ENCODE measurements at regions not wholly inside any gene's neighbourhood (a gene's known extent, or its start where the extent isn't known, plus 50 kb on each side); places are given as distances from the start of the nearest gene placed in this dataset.

GRCh38 chr11:80846979-80847378 is 1406.1 kb upstream of the TENM4 start:
- no peaks in the 10 kb centered on the region for H3K36me3 ChIP-seq (ENCODE audit: control insufficient read depth, low read depth, low read length)
- no peaks in the 10 kb centered on the region for H3K27me3 ChIP-seq (ENCODE audit: control insufficient read depth, insufficient read depth, low read length)
- H3K9ac ChIP-seq (ENCODE audit: low read length), result no peak overlapping the region
- no peak overlapping the region for H3K4me3 ChIP-seq (ENCODE audit: low read length)
- no peaks in the 10 kb centered on the region for H3K9me3 ChIP-seq (ENCODE audit: control insufficient read depth, low read depth, low read length)
- H3K27ac ChIP-seq (ENCODE audit: low read length), result no peak overlapping the region
- no peaks in the 10 kb centered on the region for H3K4me1 ChIP-seq (ENCODE audit: control insufficient read depth, low read depth, low read length)

DNA sequence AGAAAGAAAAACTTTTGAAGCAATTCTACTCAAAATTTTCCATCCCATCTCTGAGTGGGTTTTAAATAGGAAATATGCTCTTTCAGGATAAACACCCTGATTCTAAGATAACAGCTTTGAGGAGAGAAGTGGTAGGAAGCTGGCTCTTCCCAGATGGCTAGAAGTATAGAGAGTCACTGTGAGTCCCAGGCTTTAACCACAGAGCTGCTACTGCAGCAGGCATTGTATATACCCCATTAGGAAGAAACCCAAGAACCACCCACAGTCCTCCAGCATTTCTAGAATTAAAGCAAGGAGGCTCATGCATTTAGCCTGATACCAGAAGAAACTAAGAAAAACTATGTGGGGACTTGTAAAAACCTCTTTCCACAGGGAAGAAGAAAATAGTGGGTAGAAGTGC is 1405.6 kb upstream of the TENM4 start:
- Histone ChIP-seq H3K36me3 (ENCODE audit: control insufficient read depth, low read depth, low read length) (no peaks in the 10 kb centered on the region), H3K9me3 (ENCODE audit: control insufficient read depth, low read depth, low read length) (no peaks in the 10 kb centered on the region), H3K9ac (ENCODE audit: low read length) (no peak overlapping the region)

GRCh38 chr11:80844110-80844819 is 1403.4 kb upstream of the TENM4 start:
- Histone ChIP-seq H3K9ac (ENCODE audit: low read length) (no peak overlapping the region), H3K27ac (ENCODE audit: low read length) (no peak overlapping the region), H3K4me3 (ENCODE audit: low read length) (no peak overlapping the region), H3K27me3 (ENCODE audit: control insufficient read depth, insufficient read depth, low read length) (no peaks in the 10 kb centered on the region), H3K4me1 (ENCODE audit: control insufficient read depth, low read depth, low read length) (no peaks in the 10 kb centered on the region), H3K9me3 (ENCODE audit: control insufficient read depth, low read depth, low read length) (no peaks in the 10 kb centered on the region), H3K36me3 (ENCODE audit: control insufficient read depth, low read depth, low read length) (no peaks in the 10 kb centered on the region)

More for the DNA sequence above, 1405.6 kb upstream of the TENM4 start:
- Histone ChIP-seq H3K4me3 (ENCODE audit: low read length) (no peak overlapping the region), H3K27ac (ENCODE audit: low read length) (no peak overlapping the region), H3K27me3 (ENCODE audit: control insufficient read depth, insufficient read depth, low read length) (no peaks in the 10 kb centered on the region), H3K4me1 (ENCODE audit: control insufficient read depth, low read depth, low read length) (no peaks in the 10 kb centered on the region)

GRCh38 chr11:80843266-80843974 is 1402.6 kb upstream of the TENM4 start:
- no peak overlapping the region for H3K27ac ChIP-seq (ENCODE audit: low read length)
- H3K4me3 ChIP-seq (ENCODE audit: low read length), result no peak overlapping the region
- H3K9me3 ChIP-seq (ENCODE audit: control insufficient read depth, low read depth, low read length), result no peaks in the 10 kb centered on the region
- no peaks in the 10 kb centered on the region for H3K4me1 ChIP-seq (ENCODE audit: control insufficient read depth, low read depth, low read length)
- no peak overlapping the region for H3K9ac ChIP-seq (ENCODE audit: low read length)
- H3K36me3 ChIP-seq (ENCODE audit: control insufficient read depth, low read depth, low read length), result no peaks in the 10 kb centered on the region
- H3K27me3 ChIP-seq (ENCODE audit: control insufficient read depth, insufficient read depth, low read length), result no peaks in the 10 kb centered on the region

GRCh38 chr11:80842246-80842645 is 1401.4 kb upstream of the TENM4 start:
- Histone ChIP-seq H3K4me1 (ENCODE audit: control insufficient read depth, low read depth, low read length) (no peaks in the 10 kb centered on the region), H3K27ac (ENCODE audit: low read length) (no peak overlapping the region), H3K4me3 (ENCODE audit: low read length) (no peak overlapping the region), H3K36me3 (ENCODE audit: control insufficient read depth, low read depth, low read length) (no peaks in the 10 kb centered on the region), H3K9me3 (ENCODE audit: control insufficient read depth, low read depth, low read length) (no peaks in the 10 kb centered on the region), H3K27me3 (ENCODE audit: control insufficient read depth, insufficient read depth, low read length) (no peaks in the 10 kb centered on the region), H3K9ac (ENCODE audit: low read length) (no peak overlapping the region)

DNA sequence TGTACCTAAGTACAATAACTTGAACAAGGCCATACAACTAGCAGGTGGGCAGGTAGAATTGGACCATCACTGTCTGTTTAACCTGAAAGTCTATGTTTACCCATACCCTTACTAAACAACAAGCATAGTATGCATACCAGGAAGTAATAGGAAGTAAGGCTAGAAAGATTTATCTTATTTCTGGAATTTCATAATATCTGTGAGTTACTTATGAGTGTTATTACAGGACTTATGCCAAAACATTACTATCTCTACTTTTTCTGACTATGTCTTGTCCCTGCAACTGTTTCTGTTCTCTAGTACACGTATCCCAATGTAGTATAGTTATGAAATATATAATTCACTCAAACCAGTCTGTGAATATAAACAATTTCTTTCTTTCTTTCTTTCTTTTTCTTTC is 1400.8 kb upstream of the TENM4 start:
- Histone ChIP-seq H3K9me3 (ENCODE audit: control insufficient read depth, low read depth, low read length) (no peaks in the 10 kb centered on the region), H3K4me1 (ENCODE audit: control insufficient read depth, low read depth, low read length) (no peaks in the 10 kb centered on the region), H3K27ac (ENCODE audit: low read length) (no peak overlapping the region), H3K36me3 (ENCODE audit: control insufficient read depth, low read depth, low read length) (no peaks in the 10 kb centered on the region), H3K9ac (ENCODE audit: low read length) (no peak overlapping the region), H3K4me3 (ENCODE audit: low read length) (no peak overlapping the region), H3K27me3 (ENCODE audit: control insufficient read depth, insufficient read depth, low read length) (no peaks in the 10 kb centered on the region)

GRCh38 chr11:80838153-80838552 is 1397.3 kb upstream of the TENM4 start:
- Histone ChIP-seq H3K27ac (ENCODE audit: low read length) (no peak overlapping the region), H3K9ac (ENCODE audit: low read length) (no peak overlapping the region), H3K4me1 (ENCODE audit: control insufficient read depth, low read depth, low read length) (no peaks in the 10 kb centered on the region), H3K9me3 (ENCODE audit: control insufficient read depth, low read depth, low read length) (no peaks in the 10 kb centered on the region), H3K27me3 (ENCODE audit: control insufficient read depth, insufficient read depth, low read length) (no peaks in the 10 kb centered on the region), H3K4me3 (ENCODE audit: low read length) (no peak overlapping the region), H3K36me3 (ENCODE audit: control insufficient read depth, low read depth, low read length) (no peaks in the 10 kb centered on the region)

DNA sequence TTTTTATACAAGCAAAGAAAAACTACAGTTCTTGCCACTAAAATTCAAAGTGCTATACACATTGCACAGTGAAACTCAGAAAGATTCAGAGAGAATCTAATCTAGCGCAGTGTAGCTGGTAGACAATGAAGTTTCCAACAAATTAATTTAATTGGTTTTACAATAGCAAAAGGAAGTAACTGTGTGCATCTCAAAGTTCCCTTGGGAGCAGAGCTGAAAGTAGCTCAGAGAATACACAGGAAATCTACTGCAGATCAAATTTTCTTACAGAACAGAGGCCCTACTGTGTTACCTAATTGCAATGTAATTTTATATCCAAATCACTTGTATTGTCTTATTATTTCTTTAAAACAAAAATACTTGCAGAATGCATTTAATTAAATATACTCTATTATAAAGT is 1396.2 kb upstream of the TENM4 start:
- no peaks in the 10 kb centered on the region for H3K27me3 ChIP-seq (ENCODE audit: control insufficient read depth, insufficient read depth, low read length)
- no peak overlapping the region for H3K9ac ChIP-seq (ENCODE audit: low read length)
- no peak overlapping the region for H3K27ac ChIP-seq (ENCODE audit: low read length)
- no peaks in the 10 kb centered on the region for H3K36me3 ChIP-seq (ENCODE audit: control insufficient read depth, low read depth, low read length)
- no peaks in the 10 kb centered on the region for H3K9me3 ChIP-seq (ENCODE audit: control insufficient read depth, low read depth, low read length)
- H3K4me3 ChIP-seq (ENCODE audit: low read length), result no peak overlapping the region
- no peaks in the 10 kb centered on the region for H3K4me1 ChIP-seq (ENCODE audit: control insufficient read depth, low read depth, low read length)

- H3K9me3 ChIP-seq (ENCODE audit: control insufficient read depth, low read depth, low read length), result no peaks in the 10 kb centered on the region
- no peak overlapping the region for H3K9ac ChIP-seq (ENCODE audit: low read length)
- no peaks in the 10 kb centered on the region for H3K27me3 ChIP-seq (ENCODE audit: control insufficient read depth, insufficient read depth, low read length)
- no peaks in the 10 kb centered on the region for H3K36me3 ChIP-seq (ENCODE audit: control insufficient read depth, low read depth, low read length)
- H3K4me3 ChIP-seq (ENCODE audit: low read length), result no peak overlapping the region
- H3K27ac ChIP-seq (ENCODE audit: low read length), result no peak overlapping the region
- H3K4me1 ChIP-seq (ENCODE audit: control insufficient read depth, low read depth, low read length), result no peaks in the 10 kb centered on the region
Observed at GRCh38 chr11:80831374-80831773, 1390.5 kb upstream of the TENM4 start.

DNA sequence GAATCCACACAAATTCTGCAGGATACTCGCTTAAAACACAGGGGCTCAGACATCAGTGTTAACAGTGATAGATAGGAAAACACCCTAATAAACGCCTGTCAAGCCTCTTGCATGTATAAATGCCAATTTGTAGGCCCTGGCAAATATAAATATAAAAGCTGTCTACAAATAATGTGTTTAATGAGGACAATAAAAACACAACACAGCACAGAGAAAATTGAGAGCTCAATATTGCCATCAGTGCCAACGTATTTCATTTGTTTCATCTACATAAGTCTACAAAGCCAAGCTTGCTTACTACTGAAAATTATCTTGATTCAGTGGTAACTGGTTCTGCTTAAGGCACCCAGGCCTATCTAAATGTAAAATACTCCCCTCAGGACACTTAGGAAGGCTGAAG is 1387.0 kb upstream of the TENM4 start:
- H3K9ac ChIP-seq (ENCODE audit: low read length), result no peak overlapping the region
- H3K4me3 ChIP-seq (ENCODE audit: low read length), result no peak overlapping the region
- no peaks in the 10 kb centered on the region for H3K27me3 ChIP-seq (ENCODE audit: control insufficient read depth, insufficient read depth, low read length)
- H3K36me3 ChIP-seq (ENCODE audit: control insufficient read depth, low read depth, low read length), result no peaks in the 10 kb centered on the region
- H3K27ac ChIP-seq (ENCODE audit: low read length), result no peak overlapping the region
- H3K9me3 ChIP-seq (ENCODE audit: control insufficient read depth, low read depth, low read length), result no peaks in the 10 kb centered on the region
- no peaks in the 10 kb centered on the region for H3K4me1 ChIP-seq (ENCODE audit: control insufficient read depth, low read depth, low read length)

DNA sequence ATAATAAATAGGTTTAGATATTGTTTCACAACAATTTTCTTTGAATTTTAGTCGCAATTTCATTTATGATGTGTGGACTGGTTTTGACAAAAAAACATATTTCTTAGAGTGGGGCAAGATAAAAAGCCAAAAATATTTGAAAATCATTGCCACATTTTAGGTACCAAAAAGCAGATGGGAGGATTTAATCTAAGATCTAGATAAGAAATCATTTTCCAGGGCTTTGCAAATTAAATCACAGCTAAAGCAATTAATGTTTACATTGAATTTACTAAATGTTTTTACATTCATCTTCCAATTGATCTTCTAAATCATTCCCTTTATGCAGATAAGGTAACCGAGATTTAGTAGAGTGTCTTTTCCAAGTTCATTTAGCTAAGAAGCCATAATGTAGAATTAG is 1386.0 kb upstream of the TENM4 start:
- Histone ChIP-seq H3K9ac (ENCODE audit: low read length) (no peak overlapping the region), H3K27me3 (ENCODE audit: control insufficient read depth, insufficient read depth, low read length) (no peaks in the 10 kb centered on the region), H3K27ac (ENCODE audit: low read length) (no peak overlapping the region), H3K36me3 (ENCODE audit: control insufficient read depth, low read depth, low read length) (no peaks in the 10 kb centered on the region), H3K4me1 (ENCODE audit: control insufficient read depth, low read depth, low read length) (no peaks in the 10 kb centered on the region), H3K4me3 (ENCODE audit: low read length) (no peak overlapping the region), H3K9me3 (ENCODE audit: control insufficient read depth, low read depth, low read length) (no peaks in the 10 kb centered on the region)

- no peak overlapping the region for H3K4me3 ChIP-seq (ENCODE audit: low read length)
- no peaks in the 10 kb centered on the region for H3K4me1 ChIP-seq (ENCODE audit: control insufficient read depth, low read depth, low read length)
- H3K9ac ChIP-seq (ENCODE audit: low read length), result no peak overlapping the region
- H3K36me3 ChIP-seq (ENCODE audit: control insufficient read depth, low read depth, low read length), result no peaks in the 10 kb centered on the region
- H3K27me3 ChIP-seq (ENCODE audit: control insufficient read depth, insufficient read depth, low read length), result no peaks in the 10 kb centered on the region
- H3K27ac ChIP-seq (ENCODE audit: low read length), result no peak overlapping the region
- no peaks in the 10 kb centered on the region for H3K9me3 ChIP-seq (ENCODE audit: control insufficient read depth, low read depth, low read length)
Observed at GRCh38 chr11:80822308-80822707, 1381.5 kb upstream of the TENM4 start.
